Activated CD4-positive, alpha-beta T cell treated with anti-CD3 and anti-CD28 coated beads for 24 hours (primary cell): ENCODE measurements at regions not wholly inside any gene's neighbourhood (a gene's known extent, or its start where the extent isn't known, plus 50 kb on each side); places are given as distances from the start of the nearest gene placed in this dataset.

Experiments
- DNase-seq, 2 donors: peaks; one replicate each; pipeline ENCODE4 v3.0.0-alpha.2; 2020; ENCODE audit warnings: low read depth in 2 of 2

DNA sequence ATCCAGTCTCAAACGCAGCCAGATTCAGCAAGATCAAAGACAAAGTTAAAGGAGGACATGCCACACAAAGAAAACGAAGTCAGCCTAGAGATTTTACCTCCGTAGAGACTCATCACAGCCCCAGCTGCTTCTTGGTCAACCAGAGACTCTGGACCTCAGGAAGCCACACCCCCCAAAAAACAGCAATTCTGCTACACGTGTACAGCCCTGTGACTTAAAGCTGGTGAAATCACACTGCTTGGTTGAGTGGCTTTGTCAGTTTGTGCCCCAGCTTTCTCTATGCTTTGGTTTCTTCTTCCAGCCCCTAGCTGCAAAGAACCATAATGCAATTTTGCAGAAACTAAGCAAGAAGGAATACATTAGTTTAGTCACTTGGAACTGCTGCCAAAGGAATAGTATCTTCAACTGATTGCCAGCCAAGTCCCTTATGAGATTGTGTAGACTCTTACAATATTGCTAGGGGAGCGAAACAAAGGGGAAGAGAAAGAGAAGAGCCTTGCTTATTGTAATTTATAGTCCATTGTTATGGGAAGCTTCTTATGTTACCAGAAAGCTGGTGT lies 158.8 kb upstream of the ZNF462 start:
- DNase-seq, result no peak

DNA sequence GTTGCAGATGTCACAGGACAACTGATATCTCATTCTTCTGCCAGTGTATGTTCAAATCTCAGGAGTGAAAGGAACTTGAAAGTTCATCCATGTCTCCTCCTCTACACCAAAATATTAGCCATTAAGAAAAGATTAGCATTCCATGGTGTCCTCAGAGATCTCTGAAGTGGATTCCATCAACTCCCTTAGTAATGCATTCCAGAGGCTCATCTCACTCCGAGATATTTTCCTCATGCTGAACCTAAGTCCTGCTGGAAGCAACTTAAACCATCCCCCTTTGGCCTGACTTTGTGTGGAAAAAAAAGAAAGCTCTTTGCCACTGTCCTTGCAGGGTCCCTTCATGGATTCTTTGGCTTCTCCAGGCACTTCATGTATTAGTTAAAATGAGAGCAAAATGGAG lies 155.7 kb upstream of the ZNF462 start:
- no peak for DNase-seq

DNA sequence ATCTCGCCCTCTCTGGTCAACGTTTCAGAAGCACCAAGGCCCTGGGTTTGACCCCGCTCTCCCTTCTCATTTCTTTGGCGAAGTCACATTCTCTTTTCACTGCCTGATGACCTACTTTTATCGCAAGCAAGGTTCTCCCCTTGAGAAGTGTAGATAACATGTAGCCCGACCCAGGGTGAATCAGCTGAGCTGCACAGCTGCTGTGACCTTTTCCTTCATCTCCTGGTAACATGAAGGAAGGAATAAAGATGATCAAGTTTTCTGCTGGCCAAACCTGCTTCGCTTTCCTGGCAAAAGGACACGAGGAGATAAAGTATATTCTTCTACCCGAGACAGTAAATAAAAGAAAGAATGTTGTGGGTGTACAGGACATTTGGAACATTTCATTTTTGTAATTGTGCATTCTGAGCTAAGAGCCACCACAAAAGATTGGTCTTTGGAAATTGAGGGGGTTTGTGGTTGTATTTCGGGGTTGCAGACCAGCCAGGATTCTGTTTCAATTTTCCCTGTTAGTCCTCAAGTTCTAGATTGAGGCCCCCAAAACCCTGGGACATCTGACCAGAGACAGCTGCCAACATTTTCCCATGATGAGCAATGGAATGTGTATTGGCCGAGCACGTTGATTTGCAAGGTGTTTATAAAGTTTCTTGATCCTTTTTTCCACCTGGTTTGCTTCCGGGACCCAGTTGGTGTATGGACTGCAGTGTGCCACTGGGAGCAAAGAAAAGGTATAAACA lies 155.1 kb upstream of the ZNF462 start:
- no peak for DNase-seq

DNA sequence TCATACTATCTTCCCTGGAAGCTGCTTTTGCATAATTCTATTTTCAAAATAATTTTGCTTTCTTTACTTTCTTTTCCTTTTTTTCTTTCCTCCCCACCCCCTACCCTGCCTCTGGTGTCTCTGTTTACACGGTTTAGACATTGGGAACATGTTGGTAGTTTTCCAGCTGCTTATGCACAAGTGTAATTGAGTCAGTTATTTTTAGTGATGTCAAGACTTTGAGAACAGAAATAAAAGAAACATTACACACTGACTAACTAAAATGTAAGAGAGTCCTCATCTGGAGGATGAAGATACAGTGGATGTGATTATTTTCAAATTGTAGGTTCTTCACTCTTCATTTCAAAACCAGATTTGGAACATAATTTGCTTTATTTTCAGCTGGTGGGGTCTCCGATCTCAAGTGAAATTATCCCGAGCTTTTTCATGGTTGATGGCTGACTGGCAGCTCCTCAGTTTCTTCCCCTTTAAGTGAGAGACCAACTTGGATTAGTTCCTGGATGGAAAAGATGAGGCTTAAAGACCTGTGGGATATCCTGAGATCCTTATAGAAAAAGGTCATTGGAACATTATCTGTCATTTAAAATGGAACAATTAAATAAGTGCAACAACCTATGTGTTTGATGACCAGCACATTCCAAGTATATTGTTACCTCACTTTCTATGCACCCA lies 154.4 kb upstream of the ZNF462 start:
- DNase-seq, result no peak

DNA sequence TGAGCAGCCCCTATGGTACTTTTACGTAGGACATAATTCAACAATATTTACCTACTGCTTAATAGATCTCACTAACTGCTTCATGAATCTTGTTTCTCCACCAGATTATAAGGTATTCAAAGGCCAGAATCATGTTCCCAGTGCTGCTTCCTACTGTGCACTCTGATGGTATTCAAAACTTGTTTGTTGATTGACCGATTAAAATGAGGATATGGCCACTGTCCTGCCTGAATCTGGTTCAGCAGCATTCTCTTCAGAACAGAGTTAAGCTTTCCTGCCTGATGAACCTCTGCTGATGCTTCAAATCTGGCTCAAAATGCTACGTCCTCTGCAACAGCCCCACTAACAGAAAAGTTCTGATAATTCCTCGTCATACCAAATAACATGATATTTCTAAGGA lies 150.7 kb upstream of the ZNF462 start:
- no peak for DNase-seq

DNA sequence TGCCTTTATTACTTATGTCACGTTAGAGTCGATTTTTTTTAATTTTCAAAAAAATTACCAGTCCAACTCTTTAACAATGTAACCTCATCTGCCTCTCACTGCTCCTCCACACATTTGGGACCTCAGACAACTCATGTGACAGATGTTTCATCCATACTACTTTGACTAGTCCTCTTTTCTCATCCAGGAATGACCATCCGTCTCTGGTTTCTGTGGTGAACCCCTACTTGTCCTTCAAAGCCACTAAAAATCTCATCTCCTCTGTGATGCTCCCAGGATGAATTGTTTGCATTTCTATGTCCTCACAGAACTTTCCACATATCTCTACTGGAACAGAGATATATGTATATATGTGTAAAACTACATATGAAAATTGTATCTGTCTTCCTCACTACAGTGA lies 149.8 kb upstream of the ZNF462 start:
- no peak for DNase-seq

DNA sequence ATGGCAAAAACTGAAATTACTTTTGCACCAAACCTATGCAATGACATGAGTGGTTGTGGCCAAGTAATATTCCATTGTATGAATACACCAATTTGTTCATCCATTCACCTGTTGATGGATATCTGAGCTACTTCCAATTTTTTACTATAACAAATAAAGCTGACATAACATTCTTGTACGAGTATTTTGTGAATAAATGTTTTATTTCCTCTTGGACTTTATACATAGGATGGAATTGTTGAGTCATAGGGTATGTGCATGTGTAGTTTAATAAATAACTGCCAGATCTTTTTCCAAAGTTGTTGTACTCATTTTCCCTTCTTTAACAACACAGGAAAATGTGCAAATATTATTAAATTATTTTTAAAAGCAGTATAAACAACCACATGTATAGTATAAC lies 146.1 kb upstream of the ZNF462 start:
- no peak for DNase-seq

DNA sequence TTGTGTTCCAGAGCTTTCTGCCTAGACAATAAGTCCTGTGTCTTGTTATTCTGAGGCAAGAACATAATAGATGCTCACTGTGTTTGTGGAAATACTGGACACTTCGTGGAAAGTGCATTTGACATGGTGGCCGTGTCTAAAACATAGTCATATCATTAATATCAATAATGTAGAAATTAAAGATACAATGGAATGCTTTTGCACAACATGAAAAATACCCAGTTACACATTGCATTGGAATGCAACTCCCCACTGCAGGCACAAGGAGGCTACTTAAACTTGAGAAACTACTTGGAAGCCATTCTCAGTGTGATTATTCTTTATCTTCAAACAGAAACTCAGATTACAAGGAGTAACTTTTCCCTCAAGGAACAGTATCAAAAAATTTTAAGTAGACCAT lies 145.3 kb upstream of the ZNF462 start:
- DNase-seq, result no peak

DNA sequence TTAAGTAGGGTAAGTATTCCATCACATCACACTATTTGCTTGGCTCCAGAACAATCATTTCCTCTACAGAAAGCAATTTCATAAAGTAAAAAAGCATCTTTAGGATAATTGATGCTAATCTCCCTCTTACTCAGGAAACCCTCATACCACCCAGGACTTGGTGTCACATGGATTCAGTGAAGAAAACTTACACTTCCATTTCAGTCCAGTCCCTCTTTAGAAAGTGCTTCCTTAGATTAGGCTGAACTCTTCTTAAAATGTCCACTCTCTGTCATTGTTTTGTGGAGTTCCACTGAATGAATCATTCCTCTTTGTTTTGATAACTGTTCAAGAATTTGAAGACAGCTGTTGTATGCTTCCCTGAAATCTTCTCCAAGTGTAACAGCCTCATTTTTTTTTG lies 144.0 kb upstream of the ZNF462 start:
- DNase-seq, result no peak

DNA sequence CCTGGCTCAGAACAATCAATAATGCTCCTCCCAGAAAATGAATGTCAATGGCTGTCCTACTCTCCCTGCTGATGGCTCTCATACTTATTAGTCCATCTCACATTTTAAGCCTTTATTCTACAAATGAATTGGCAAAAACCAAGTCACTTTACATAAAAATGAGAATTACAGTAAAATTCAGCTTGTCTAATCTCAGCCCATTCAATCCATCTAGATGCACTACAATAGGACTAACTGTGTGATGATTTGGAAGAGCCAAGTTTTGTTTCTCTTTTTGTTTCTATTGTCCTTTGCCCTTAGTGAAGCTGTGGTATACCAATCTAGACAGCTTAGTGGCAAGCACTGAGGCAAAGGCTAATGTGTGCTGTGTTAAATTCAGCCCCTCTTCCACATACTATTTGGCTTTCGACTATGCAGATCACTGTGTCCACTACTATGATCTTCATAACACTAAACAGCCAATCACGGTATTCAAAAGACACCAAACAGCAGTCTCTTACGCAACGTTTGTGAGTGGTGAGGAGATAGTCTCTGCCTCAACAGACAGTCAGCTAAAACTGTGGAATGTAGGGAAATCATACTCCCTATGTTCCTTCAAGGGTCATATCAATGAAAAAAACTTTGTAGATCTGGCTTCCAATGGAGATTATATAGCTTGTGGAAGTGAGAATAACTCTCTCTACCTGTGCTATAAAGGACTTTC lies 140.8 kb upstream of the ZNF462 start:
- DNase-seq, result no peak

DNA sequence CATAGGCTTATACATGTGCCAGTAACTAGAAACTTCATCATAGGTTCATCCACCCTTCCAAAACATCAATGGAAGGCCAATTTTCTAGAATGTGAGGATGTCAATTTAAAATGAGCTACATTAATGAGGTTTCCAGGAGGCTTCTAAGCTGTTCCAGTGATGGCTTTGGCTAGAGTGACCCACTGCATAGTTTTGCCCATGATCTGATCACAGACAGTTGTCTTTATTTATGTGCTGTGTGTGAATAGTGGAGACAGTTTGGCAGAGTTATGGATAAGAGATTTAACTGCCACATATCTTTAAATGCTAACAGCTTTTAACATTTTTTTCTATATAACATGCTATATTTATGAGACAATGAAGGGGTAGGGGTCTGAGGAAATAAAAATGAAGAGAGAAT lies 139.0 kb upstream of the ZNF462 start:
- DNase-seq, result no peak

DNA sequence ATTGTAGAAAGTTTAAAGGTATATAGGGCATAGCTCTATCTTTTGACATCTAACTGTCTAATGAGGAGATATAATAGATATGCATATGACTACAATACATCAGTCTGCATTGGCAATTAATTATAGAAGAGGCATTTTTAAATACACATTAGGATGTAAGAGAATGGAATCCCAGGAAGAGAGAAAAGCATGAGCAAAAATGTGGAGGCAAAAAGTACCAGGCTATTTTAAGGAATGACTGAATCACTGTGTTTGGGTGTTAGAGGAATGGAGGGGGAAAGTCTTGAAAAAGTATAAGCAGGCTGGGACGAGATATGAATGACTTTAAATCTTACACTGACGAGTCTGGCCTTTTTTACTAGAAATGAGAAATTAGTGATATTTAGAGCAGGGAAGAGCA lies 138.4 kb upstream of the ZNF462 start:
- no peak for DNase-seq

DNA sequence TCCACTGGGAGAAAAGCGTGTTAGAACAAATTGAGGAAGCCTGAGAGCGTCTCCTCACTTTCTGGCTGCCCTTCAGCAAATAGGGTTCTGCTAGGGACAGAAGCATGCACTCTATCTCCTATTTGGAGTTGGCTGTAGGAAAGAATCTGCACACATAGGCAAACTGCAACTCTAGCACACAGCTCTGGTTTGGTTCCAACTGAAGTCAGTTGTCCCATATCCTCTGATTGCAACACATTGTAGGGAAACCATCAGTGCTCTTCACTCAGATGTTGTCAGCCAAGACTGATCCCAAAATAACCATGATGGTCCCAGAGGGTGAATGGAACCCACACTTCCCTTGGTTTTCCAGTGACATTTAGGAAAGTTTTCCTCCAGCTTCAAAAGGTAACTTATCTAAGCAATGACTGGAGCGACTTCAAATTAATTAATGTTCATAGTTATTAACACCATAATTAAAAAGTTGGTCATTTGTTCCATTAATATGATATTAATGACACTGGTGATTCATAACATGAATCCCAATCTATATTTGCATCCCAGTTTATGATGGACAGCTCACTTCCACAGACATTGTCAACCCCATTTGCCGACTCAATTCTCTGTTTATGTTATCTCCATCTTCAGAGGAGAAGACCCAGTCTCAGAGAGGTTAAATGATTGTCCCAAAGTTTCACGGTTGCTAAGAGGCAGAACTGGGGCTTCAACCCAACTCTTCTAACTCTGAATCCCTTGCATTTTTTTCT lies 136.7 kb upstream of the ZNF462 start:
- no peak for DNase-seq

DNA sequence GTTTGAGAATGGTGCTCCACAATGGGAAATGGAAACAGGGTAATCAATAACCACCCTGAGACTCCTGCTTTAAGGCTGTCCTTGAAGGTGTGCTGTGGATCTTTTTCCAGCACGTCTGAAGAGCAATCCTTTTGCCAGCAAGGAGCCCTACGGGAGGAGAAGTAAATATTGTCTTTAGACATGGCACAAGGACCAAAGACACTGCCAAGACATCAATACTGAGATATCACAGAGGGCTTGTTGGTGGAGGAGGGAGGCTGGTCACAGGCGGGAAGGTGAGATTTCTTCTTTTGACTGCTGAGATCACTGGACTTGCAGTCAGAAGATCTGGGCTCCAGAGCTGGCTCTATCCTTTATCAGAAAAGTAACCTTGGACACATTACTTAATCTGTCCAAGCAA lies 135.0 kb upstream of the ZNF462 start:
- no peak for DNase-seq

DNA sequence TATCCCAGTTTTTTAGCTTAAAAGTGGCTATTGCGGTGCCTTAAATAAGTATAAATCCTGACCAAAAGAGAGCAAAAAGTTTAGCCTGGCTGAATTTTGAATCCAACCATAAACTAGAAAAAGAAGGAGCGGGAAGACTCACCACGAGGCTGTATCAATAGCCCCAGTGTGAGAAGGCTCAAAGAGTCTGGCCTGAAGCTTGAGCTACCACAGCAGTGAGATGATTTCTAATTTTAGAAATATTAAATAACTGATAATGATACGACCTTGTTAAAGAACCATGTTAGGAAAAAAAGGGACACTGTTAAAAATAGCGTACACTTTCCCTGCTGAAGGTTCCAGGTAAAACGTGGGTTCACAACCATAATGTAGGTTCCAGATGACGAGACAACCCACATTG lies 134.1 kb upstream of the ZNF462 start:
- no peak for DNase-seq

DNA sequence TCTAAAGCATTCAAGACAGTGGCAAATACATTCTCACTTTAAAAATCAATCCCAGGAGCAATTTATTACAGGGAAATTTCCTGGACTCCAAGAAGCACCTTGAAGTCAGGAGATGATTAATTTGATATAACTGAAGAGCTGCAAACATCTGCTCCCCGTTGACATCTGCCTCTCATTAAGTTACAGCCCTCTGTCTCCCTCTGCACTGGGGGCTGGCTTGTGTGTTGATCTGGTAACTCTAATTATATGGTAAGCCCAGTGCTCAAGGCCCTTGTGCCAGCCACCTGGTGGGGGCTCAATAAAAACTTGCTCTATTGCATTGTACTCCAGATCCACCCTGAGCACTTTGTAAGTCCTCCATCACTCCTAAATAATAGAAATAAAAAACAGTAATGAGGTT lies 131.1 kb upstream of the ZNF462 start:
- DNase-seq, result no peak

DNA sequence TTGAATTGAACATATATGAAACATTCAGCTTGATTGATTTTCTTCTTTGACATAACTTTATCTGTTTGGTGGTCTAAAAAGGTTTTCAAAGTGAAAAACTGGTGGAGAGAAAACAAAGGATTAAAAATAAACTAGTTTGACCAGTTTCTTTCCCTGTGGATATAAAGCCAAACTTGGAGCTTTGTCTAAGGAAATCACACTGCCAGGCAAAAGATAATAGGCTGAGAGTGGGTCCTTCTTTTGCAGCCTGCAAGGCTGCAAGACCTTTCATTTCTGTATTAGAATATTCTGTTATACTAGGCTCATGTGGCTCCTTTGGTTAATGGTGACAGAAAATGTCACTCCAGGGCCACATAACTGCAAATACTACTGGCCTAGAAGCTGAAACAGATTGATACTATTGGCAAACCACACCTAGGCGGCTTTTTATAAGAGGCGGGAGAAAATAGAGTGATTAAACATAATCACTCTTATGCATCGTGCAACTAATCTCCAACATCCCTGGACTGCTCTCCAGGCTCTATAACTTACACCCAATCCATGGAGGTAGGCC lies 129.1 kb upstream of the ZNF462 start:
- DNase-seq, result no peak

DNA sequence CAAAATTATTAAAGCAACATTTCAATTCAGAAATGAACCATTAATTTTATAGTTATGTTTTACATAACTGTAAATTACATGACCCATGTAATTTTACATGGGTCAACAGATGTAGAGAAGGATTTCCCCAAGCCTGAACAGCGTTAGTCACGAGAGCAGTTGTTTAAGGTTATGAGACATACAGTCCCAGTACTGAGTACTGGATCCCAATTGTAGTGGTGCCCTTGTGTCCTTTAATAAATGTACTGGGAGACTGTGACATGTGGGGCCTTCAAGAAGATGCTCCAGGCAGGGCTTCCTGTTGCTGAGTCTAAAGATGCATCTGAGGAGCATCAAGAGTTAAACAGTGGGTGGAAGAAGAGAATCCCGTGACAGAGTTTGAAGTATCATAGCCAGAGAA lies 125.5 kb upstream of the ZNF462 start:
- DNase-seq, result no peak

DNA sequence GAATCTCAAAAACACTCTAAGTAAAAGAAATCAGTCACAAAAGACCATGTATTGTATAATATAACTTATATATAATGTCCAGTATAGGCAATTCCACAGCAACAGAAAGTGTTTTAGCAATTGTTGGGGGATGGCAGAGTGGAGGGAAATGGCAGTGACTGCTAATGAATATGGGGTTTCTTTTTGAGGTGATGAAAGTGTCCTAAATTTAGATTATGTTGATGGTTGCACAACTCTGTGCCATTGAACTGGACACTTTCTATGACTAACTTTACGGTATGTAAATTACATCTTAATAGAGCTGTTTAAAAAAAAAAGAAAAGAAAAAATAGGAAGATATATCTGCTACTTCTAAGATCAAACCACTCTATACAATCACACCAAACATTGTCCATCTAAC lies 124.9 kb upstream of the ZNF462 start:
- DNase-seq, result no peak

DNA sequence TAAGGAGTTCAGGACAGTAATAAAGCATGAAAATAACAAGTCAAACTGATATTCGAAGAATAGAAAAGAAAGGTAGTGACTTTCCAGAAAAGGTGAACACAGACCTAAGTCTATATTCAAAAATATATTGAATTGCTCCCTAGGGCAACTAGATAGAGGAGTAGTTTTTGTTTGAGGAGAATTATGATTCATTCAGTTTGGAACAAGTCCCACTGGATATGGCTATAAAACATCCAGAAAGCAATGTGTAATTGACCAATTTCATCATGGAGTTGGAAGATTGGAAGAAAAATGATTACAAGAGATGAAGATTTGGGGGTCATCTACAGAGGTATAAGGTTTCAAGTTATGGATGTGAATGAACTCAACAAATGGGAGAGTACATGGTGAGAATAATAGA lies 117.5 kb upstream of the ZNF462 start:
- no peak for DNase-seq

DNA sequence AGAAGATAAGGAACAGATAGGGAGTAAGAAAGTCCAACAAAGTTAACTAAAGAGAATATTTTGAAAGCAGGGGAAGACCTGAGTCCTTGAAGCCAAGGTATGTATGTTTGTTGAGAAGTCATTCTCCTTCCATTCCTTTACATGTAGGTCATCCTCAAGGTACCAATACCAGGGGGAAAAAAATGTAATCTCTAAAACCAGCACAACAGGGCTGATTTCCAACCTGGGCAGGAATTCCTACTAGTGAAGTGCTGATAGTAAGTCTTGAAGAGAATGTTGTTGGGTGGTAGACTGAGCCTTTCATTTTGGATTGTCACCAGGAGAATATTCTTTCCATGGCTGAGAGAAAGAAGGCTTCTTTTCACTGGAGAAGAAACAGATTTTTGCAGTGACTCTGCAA lies 117.1 kb upstream of the ZNF462 start:
- DNase-seq, result no peak

DNA sequence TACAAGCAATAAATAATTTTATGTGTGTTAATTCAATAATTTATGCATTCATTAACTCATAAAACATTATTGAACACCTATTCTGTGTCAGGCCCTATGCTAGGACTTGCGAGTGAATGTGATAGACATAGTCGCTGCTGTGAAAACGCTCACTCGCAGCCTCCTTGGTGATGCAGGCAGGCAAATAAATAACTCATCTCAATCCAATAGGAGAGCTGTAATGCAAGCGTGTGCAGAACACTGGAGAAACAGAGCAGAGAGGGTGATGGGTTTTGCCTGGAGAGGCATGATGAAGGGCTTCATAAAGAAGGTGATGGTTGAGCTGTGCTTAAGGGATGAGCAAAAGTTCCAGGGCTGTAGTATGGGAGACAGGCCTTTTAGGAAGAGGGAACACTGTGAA lies 111.3 kb upstream of the ZNF462 start:
- no peak for DNase-seq
